ENCODE measurements at regions not wholly inside any gene's neighbourhood (a gene's known extent, or its start where the extent isn't known, plus 50 kb on each side); places are given as distances from the start of the nearest gene placed in this dataset.
A peak's percentile ranks its signal among the peaks of the same experiment; 100 is the strongest.

DNA sequence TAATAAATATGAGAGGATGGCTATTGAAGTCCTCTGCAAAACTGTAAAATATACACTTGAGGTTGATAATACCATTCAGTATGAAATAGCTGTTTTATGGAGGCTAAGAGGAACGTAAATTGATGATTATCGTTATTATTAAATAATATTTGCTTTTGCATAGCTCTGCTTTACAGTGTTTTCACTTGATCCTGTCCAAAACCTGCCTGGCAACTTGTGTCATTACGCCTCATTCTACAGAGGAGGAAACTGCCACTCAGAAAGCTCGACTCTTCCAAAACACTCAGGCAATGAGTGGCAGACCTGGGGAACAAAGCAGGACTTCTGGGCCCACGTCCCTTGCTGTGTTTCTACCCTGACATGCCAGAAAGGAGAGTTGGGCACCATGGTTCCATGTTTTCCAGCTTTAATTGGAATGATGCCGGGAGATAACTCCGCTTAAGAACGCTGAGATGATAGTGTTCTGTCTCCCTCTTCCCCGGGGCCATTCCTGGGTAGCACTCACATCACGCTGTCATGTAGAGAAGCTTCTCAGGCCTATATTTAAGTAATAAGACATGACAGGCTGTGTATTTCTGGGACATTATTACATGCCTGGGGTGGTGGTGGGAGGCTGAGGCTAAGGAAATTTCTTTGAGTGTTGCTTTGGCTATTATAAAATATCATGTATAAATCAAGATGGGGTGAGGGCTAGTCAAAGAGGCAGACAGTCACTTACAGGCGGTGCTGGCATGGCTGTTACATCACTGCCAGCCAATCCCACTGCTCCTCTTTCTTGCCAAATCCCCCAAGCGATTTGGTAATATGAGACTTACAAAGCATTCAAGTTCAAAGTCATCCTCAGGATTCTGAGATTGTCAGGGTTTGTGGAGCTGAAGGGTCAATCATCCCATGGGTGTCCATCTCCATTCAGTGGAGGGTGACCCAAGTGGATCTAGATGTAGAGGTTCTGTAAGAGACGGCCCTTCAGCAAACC lies 501.7 kb downstream of the INSC start:
- DNase-seq (ENCODE audit: low read depth in 1 of 2, low spot score in 1 of 2) = no peak

- no peak for DNase-seq (ENCODE audit: low read depth in 1 of 2, low spot score in 1 of 2)
Observed at GRCh38 chr11:15617126-15617525, 502.4 kb downstream of the INSC start.

GRCh38 chr11:15618583-15619032 lies 503.9 kb downstream of the INSC start:
- no peak for DNase-seq (ENCODE audit: low read depth in 1 of 2, low spot score in 1 of 2)

- DNase-seq (ENCODE audit: low read depth in 1 of 2, low spot score in 1 of 2) = no peak
Observed at GRCh38 chr11:15621565-15621964, 506.8 kb downstream of the INSC start.

GRCh38 chr11:15622231-15622890 lies 507.6 kb downstream of the INSC start:
- DNase-seq (ENCODE audit: low read depth in 1 of 2, low spot score in 1 of 2) = no peak

DNA sequence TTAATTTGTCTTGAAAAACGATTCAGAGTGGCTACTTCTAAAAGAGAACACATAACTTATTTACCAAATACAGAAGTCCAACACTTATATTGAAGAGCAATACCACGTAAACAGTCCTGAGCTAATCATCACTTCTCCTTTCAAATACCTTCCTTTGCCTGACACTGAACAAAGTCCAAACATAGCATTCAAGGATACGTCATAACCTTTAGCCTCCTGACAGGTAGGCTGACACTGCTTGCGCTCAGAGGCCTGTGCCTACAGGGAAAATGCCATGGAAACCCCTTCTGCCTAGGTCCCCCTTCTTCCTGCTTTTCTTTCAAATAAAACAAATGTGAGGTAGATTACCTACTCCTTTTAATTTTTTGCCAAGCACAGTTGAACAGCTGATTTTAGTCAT lies 510.0 kb downstream of the INSC start:
- no peak for DNase-seq (ENCODE audit: low read depth in 1 of 2, low spot score in 1 of 2)

- DNase-seq (ENCODE audit: low read depth in 1 of 2, low spot score in 1 of 2) = no peak
Observed at GRCh38 chr11:15625691-15626090, 511.0 kb downstream of the INSC start.

DNA sequence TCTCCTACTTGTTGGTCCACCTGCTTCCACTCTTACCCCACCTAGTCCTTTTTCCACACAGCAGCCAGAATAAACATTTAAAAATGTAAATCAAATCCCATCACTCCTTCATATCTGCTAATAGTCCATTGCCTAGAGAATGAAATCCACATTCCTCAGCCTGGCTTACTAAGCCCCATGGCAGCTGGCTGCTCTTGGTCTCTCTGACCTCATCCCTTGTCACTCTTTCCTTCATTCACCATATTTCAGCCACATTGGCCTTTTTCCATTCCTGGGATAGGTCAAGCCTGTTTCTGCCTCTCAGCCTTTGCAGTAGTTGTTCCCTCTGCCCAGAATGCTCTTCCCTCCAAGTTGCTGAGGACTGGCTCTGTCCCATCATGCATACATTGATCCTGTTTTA lies 512.8 kb downstream of the INSC start:
- no peak for DNase-seq (ENCODE audit: low read depth in 1 of 2, low spot score in 1 of 2)

DNA sequence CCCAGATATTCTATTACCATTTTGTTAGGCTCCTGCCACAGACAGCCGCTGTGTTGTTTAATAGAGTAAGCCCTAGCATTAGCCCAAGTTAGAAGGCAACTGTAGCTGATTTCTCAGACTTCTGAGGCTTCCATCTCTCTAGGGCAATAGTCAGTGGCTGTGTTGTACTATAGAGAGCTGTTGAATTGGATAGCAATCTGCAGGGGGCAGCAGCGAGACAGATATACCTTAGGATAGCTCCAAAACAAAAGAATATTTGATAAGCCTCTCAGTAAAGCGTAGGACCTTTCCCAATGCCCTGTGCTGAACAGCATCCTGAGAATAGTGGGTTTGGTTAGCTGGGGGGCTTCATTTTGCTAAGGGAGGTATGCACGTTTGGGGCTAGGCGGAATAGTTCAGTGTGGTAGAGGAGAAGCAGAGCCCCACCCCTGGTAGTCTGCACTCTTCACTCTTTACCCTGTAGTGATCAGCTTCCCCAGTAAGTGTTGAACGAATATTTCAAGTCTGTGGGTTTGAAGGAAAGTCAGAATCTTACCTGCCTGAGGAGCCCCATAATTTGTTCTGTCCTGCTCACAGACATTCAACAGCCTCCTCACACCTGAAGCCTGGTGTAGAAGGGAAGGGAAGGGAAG lies 515.1 kb downstream of the INSC start:
- DNase-seq (ENCODE audit: low read depth in 1 of 2, low spot score in 1 of 2) = no peak

DNA sequence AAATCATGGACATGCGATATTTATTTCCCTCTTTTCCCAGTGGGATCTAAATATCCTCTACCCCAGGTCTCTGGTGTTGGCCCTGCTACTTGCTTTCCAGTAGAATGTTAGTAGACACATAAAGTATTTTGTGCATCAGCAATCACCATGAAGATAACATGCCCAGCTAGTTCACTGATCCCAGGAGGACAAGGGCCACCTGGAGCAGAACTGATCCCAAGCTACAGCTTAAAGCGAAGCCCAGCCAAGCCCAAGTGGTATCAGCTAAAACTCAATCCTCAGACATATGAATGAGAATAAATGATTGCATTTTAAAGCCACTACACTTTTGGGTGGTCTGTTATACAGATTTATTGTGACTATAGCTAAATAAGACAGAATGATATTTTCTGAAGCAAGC lies 516.2 kb downstream of the INSC start:
- no peak for DNase-seq (ENCODE audit: low read depth in 1 of 2, low spot score in 1 of 2)

DNA sequence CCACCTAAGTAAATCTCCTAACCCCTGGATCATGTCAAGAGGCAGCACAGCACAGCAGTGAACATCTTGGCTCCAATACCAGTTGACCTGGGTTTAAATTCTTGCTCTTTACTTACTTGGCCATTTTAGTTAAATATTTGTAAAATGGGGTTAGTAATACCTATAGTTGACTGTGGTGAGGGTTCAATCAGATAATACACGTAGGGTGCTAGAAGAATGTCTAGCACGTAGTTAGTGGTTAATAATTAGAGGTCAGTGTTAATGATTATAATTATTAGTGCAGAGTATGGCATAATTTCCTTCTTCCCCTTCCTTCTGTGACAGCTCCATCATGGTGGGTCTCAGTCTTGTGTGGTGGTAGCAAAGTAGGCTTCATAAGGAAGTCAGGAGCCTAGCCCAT lies 520.8 kb downstream of the INSC start:
- DNase-seq (ENCODE audit: low read depth in 1 of 2, low spot score in 1 of 2) = no peak

- no peak for DNase-seq (ENCODE audit: low read depth in 1 of 2, low spot score in 1 of 2)
Observed at GRCh38 chr11:15636521-15637089, 521.9 kb downstream of the INSC start.

DNA sequence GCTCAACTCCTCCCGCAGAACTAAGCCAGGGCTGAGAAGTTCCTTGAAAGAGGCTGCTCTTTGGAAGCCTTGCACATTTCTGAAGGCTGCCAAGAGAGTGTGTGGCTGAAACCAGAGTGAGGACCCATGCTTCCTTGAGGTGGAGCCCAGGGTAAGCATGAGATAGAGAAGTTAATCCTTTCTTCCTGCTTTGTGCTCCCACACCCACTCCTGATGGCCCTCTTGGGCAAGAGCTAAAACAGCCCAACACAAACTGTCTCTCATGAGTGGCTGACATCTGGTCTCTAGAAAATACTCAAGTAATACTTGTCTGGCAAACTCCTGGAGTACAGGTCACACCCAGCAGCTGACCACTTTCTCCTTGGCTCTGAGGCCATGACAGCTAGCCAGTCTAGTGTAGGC lies 523.7 kb downstream of the INSC start:
- no peak for DNase-seq (ENCODE audit: low read depth in 1 of 2, low spot score in 1 of 2)

DNA sequence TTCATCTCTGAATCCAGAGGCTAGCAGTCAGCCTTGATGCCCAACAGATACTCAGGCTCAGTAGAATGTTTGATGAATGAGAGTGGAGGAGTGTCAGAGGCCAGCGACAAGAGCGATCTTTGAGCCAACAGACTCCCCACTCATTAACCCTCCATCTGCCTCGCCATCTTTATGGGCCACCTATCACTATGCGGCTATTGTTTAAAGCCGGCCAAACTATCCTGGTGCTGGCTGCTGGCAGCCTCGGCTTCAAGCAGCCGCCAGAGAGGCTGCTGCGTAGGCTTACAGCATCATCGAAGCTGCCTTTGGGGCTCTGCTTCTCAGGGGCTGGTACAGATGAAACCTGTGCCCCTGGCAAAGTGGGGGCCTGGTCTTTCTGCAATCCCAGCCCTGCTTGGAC lies 525.6 kb downstream of the INSC start:
- DNase-seq (ENCODE audit: low read depth in 1 of 2, low spot score in 1 of 2) = no peak

DNA sequence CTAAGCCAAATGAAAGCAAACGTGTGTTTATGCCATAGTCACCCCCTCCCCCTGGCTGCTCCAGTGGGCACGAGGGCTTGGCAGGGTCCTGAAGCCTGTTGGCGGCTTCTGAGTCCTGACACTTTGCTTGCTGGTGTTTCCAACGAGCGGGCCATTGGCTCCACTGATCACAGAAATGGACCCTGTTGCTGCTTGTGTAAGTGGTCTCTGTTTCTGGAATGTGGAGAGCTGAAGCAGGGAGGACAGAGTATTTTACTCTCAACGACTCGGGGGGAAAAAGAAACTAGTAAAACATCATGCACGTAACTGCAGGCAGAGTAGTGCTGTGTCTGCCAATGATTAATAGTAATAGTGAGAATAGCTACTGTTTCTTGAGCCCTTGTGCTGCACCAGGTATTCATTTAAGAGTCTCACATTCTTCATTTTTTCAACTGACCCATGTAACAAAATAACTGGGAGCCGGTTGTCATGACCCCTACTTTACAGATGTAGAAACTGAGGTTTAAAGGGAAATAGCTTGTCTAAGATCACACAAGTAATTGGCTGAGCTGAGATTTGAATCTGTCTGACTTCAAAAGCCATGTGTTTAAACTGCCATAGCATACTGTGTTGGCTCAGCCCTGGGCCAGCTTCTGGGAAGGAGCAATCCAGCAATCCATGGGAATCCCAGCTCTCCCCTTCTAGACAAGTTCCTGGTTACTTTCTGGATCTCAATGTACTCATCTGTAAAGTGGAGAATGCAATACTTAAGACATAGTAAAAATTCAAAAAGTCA lies 526.7 kb downstream of the INSC start:
- no peak for DNase-seq (ENCODE audit: low read depth in 1 of 2, low spot score in 1 of 2)

GRCh38 chr11:15645201-15645600 lies 530.5 kb downstream of the INSC start:
- no peak for DNase-seq (ENCODE audit: low read depth in 1 of 2, low spot score in 1 of 2)

DNA sequence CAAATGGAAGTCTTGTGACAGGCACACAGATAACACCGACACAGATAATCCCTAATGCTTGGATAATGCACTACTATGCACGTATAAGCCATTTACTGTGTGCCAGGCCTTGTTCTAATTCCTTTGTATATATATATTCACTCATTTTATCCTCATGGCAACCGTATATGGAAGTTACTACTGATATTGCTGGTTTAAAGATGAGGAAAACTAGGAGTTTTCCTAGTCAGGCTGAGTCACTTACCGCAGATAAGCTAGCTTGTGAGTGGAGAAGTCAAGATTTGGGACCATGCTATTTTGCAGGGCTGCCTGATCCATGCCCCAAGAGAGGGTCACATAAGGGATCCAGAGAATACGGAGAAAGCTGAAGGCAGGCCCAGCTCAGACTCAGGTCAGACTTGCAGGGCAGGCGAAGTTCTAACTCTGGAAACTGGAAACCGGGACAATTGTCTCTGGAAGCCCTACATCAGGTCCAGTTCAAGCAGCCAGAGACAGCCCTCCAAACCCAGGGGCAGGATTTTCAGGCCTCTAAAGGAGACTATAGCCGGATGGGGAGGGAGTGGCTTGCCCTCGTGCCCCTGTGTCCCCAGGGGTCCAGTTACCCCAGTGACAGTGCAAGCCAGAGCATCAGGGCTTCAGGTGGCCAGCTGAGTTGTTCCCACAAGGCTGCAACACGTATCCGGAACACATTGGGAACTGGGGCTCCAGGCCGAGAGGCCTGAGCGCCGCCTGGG lies 534.8 kb downstream of the INSC start:
- no peak for DNase-seq (ENCODE audit: low read depth in 1 of 2, low spot score in 1 of 2)

DNA sequence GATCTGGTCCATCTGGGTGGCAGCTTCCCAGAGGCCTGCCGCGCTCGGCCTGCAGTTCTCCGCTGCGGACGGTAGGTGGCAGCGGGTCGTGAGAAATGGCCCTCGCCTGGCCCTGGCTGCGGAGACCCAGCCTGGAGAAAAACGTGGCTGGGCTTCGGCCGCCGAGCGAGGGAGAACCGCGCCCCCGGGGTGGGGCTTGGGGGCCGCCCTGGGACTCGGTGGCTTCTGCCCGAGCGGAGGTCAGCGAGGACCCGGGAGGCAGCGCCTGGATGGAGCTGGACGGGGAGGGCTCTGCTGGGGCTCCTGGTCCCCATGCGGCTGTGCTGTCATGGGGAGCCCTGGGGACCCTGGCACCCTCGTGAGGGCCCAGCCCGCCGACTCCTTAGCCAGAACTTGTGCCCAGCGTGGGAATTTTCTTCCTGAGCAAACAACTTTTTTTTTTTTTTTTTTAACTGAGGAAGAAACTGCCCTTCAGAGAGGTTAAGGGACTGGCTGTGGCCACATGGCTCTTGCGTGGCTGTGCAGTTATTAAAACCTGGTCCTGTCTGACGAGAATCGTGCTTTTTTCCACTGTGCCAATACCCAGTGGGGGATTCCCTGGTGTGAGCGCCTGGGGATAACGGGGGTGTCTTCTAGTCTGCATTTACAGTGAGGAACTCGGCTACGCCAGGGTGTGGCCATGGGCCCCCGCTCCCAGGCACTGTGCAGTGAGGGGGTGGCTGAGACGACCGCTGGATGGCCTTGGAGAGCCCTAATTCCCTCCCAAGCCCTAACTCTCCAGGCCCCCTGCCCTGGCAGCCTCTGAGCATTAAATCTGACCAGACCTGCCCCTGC lies 535.6 kb downstream of the INSC start:
- peak; percentile 26 to 66 for DNase-seq (ENCODE audit: low read depth in 1 of 2, low spot score in 1 of 2)

DNA sequence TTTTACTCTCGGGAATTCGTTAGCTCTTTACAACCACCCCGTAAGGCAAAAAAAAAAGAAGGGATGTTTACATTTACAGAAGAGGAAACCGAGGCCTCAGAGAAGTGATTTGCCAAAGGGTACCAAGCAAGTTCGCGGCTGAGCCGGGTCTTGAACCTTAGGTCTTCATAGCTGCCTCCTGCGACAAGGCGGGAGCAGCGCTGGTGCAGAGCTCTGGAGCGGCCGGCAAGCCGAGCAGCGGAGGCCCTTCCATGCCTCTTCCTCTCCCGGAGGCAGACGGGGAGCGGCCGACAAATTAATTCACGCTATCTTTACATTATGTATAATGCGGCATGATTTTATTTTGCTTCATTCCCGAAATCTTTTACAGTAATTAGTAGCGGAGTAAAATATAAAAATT lies 536.3 kb downstream of the INSC start:
- no peak for DNase-seq (ENCODE audit: low read depth in 1 of 2, low spot score in 1 of 2)

Measured in stimulated activated CD4-positive, alpha-beta T cell treated with anti-CD3 and anti-CD28 coated beads, Interleukin-15, amount 100 ng/mL, for 1 hour (primary cell).